Nephron progenitor cell (in vitro differentiated cells): ENCODE measurements at regions not wholly inside any gene's neighbourhood (a gene's known extent, or its start where the extent isn't known, plus 50 kb on each side); places are given as distances from the start of the nearest gene placed in this dataset.

Experiments used
- DNase-seq: peaks from one replicate; pipeline ENCODE4 v3.0.0; 2021
- H3K27ac Mint-ChIP-seq: 2 replicates; pipeline ENCODE4 v1.8.0; 2021; ENCODE audit warnings: mild to moderate bottlenecking, moderate library complexity, mixed read lengths
- H3K27me3 Mint-ChIP-seq: 2 replicates; pipeline ENCODE4 v1.8.0; 2021; ENCODE audit warnings: mild to moderate bottlenecking, low read depth, mixed read lengths; ENCODE audit not compliant: poor library complexity
- H3K36me3 Mint-ChIP-seq: 2 replicates; pipeline ENCODE4 v1.8.0; 2021; ENCODE audit warnings: low read depth, mixed read lengths
- H3K4me1 Mint-ChIP-seq: 2 replicates; pipeline ENCODE4 v1.8.0; 2021; ENCODE audit warnings: mixed read lengths
- H3K4me3 Mint-ChIP-seq: 2 replicates; pipeline ENCODE4 v1.8.0; 2021; ENCODE audit warnings: mild to moderate bottlenecking, moderate library complexity, mixed read lengths
- H3K9me3 Mint-ChIP-seq: 2 replicates; pipeline ENCODE4 v1.8.0; 2021; ENCODE audit warnings: mild to moderate bottlenecking, moderate library complexity, mixed read lengths
- CTCF ChIP-seq: fragments of 200-600 bp; sonication (generic); IDR thresholded peaks from 2 replicates; pipeline ENCODE4 v1.5.0; 2021; ENCODE audit warnings: antibody characterized with exemption

DNA sequence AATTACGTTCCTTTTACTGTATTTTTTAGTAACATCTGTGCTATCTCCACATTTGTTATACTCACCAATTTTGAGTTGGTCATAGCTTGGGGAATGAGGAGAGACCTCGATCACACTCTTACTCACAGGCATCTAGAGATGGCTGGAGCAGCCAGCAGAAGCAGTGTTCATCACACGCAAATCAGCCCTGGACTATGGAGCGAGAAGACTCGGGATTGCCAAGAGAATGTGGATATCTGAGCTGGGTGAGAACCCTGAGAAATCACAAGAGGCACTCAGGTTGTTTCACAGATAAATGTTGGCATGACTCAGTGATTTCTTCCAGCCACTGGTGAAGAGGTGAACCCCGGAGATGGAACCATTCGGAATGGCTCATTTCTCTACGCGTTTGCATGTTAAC is 820.1 kb upstream of the IGFBP3 start:
- no peak for DNase-seq
- Mint-ChIP-seq H3K4me3 (no peak overlapping the region), H3K27me3 (peaks cover 3% of the 10 kb centered on the region), H3K4me1 (peaks cover 43% of the 10 kb centered on the region), H3K27ac (no peak overlapping the region), H3K9me3 (peaks cover 8% of the 10 kb centered on the region), H3K36me3 (peaks cover 9% of the 10 kb centered on the region)
- no peak for TF ChIP-seq CTCF

GRCh38 chr7:46739518-46740234 is 818.6 kb upstream of the IGFBP3 start:
- Mint-ChIP-seq H3K4me1 (peaks cover 28% of the 10 kb centered on the region), H3K27me3 (peaks cover 2% of the 10 kb centered on the region)
- no peak for TF ChIP-seq CTCF

DNA sequence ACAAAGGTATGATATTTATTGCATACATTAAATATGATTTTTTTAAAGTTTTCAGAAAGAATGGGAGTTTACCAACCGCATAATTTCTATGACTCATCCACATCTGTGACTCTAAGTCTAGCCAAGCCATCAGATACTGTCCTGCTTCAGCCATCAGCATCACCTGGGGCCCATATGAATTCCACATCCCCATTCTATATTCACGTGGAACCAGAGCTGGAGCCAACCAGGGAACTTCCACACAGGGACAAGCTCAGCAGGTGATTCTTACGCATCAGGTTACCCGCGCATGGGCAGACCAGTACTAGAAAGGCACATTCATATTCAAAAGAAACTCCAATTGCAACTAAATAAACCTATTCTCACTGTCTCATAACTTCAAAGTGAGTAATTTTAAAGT is 817.7 kb upstream of the IGFBP3 start:
- H3K9me3 Mint-ChIP-seq, result peaks cover 19% of the 10 kb centered on the region
- TF ChIP-seq CTCF, result no peak
- H3K36me3 Mint-ChIP-seq, result peaks cover 9% of the 10 kb centered on the region
- no peak for DNase-seq
- no peak overlapping the region for H3K27ac Mint-ChIP-seq
- no peak overlapping the region for H3K4me3 Mint-ChIP-seq
- H3K27me3 Mint-ChIP-seq, result no peaks in the 10 kb centered on the region
- peaks cover 25% of the 10 kb centered on the region for H3K4me1 Mint-ChIP-seq

More at GRCh38 chr7:46739518-46740234, 818.6 kb upstream of the IGFBP3 start:
- Mint-ChIP-seq H3K4me3 (no peak overlapping the region), H3K27ac (no peak overlapping the region), H3K36me3 (peaks cover 9% of the 10 kb centered on the region), H3K9me3 (peaks cover 12% of the 10 kb centered on the region)
- DNase-seq, result no peak

GRCh38 chr7:46738165-46738564 is 817.1 kb upstream of the IGFBP3 start:
- Mint-ChIP-seq H3K36me3 (peaks cover 9% of the 10 kb centered on the region), H3K4me3 (no peak overlapping the region), H3K27me3 (no peaks in the 10 kb centered on the region), H3K4me1 (peaks cover 25% of the 10 kb centered on the region), H3K27ac (no peak overlapping the region), H3K9me3 (peaks cover 22% of the 10 kb centered on the region)
- DNase-seq, result no peak
- no peak for TF ChIP-seq CTCF

- no peak overlapping the region for H3K27ac Mint-ChIP-seq
- peaks cover 53% of the 10 kb centered on the region for H3K9me3 Mint-ChIP-seq
- DNase-seq, result no peak
- TF ChIP-seq CTCF, result no peak
- H3K4me3 Mint-ChIP-seq, result no peak overlapping the region
- H3K27me3 Mint-ChIP-seq, result peaks cover 8% of the 10 kb centered on the region
- peaks cover 16% of the 10 kb centered on the region for H3K36me3 Mint-ChIP-seq
- H3K4me1 Mint-ChIP-seq, result no peaks in the 10 kb centered on the region
Observed at GRCh38 chr7:46725838-46726237, 804.8 kb upstream of the IGFBP3 start.

- no peak for DNase-seq
- no peak for TF ChIP-seq CTCF
- Mint-ChIP-seq H3K9me3 (peaks cover 53% of the 10 kb centered on the region), H3K27me3 (peaks cover 8% of the 10 kb centered on the region), H3K4me1 (no peaks in the 10 kb centered on the region), H3K27ac (no peak overlapping the region), H3K36me3 (peaks cover 16% of the 10 kb centered on the region), H3K4me3 (no peak overlapping the region)
Observed at GRCh38 chr7:46725136-46725535, 804.1 kb upstream of the IGFBP3 start.
